ENCODE measurements at regions not wholly inside any gene's neighbourhood (a gene's known extent, or its start where the extent isn't known, plus 50 kb on each side); places are given as distances from the start of the nearest gene placed in this dataset.

GRCh38 chr1:87888446-87888845, 559.8 kb downstream of the LMO4 start:
- DNase-seq = no peak

GRCh38 chr1:87894062-87894461, 565.4 kb downstream of the LMO4 start:
- no peak for DNase-seq

DNA sequence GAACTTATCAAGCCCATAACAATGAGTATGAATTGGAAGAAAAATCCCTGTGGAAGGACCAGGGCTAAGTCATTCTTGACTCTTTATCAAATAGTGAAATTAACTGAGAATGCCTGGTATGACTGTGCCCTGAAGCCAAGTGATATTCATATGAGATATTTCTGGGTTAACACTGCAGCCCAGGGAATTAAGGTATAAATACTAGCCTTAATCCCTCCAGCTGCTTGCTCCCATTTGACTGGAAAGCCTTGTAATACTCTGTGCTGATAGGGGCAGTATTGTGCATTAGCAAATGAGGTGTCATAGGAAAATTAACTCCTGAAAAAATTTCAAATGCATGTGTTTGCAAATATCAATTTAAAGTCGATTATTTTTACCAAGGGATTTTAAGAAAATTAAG, 568.8 kb downstream of the LMO4 start:
- no peak for DNase-seq

- no peak for DNase-seq
Observed at GRCh38 chr1:87898431-87898830, 569.8 kb downstream of the LMO4 start.

DNA sequence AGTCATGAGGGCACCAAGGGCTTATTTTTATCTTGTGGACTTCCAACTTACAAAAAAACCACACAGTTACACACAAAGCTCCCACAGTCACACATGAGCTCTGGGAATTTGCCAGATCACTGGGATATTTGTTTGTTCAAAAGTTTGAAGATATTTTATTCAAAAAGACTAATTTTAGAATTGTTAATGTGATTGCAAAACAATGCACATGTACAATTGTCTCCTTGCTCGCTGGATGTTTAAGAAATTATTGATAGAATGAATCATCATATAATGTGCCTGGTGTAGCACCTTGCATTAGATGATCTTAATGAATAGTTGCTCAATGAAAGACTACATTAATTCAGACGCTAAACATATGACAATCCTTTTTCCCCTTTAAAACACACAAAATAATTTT, 570.3 kb downstream of the LMO4 start:
- DNase-seq = no peak

GRCh38 chr1:87899746-87900145, 571.1 kb downstream of the LMO4 start:
- no peak for DNase-seq

DNA sequence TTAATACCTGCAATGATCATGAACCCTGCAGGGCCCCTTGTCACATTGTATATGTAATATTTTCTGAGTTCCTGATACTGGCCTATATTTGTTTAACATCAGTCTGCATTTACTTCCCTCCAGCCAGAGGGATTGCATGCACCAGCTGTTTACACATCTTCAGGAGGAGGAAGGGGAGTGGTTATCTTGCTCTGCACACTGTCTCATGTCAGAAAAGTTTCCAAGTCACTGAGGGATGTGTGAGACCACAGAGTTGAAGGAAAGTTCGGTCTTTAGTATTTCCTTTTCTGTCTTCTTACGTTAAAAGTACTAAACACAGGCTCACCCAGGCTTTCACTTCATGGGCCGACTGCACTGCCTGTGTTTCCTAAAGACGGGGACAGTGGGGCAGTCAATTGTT, 574.1 kb downstream of the LMO4 start:
- DNase-seq = no peak

DNA sequence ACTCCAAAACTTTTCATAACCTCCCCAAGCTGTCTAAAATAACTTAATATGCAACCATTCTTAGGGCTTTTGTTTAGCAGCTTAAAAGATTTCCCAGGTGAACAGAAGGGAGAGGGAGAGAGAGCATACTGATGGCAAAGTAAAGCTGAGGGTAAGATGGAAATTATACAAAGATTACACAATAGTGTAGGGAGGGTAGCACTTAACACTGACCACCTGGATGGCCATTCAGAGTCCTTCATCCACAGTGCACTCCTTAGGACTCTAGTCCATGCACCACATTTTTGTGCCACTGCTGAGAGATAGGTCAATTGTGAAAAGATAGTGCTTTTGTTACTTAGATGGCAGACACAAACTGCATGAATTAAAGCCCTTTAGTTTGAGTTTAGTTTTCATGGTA, 574.6 kb downstream of the LMO4 start:
- DNase-seq = no peak

- DNase-seq = no peak
Observed at GRCh38 chr1:87904651-87905050, 576.0 kb downstream of the LMO4 start.

GRCh38 chr1:87905651-87906050, 577.0 kb downstream of the LMO4 start:
- DNase-seq = no peak

- no peak for DNase-seq
Observed at GRCh38 chr1:87906078-87906477, 577.4 kb downstream of the LMO4 start.

- no peak for DNase-seq
Observed at GRCh38 chr1:87913361-87913760, 584.7 kb downstream of the LMO4 start.

DNA sequence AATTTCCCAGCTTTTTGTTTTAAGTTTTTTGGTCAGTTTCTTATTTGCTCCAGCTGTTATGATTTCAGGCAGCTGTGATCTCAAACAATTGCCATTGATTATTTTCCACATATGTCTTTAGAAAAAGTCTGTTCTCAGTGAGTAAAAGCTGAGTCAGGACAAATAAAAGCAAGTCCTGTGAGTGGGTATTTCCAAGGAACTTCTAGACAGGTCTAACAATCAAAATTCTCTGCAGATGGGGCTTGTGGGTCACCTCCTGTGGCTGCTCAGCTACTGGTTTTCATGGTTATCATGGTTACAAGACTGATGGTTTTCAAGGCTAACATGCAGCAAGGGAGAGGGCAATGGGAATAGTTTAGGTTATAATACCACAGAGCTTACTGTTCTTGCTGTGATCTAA, 585.7 kb downstream of the LMO4 start:
- no peak for DNase-seq

- DNase-seq = no peak
Observed at GRCh38 chr1:87915771-87916170, 587.1 kb downstream of the LMO4 start.

DNA sequence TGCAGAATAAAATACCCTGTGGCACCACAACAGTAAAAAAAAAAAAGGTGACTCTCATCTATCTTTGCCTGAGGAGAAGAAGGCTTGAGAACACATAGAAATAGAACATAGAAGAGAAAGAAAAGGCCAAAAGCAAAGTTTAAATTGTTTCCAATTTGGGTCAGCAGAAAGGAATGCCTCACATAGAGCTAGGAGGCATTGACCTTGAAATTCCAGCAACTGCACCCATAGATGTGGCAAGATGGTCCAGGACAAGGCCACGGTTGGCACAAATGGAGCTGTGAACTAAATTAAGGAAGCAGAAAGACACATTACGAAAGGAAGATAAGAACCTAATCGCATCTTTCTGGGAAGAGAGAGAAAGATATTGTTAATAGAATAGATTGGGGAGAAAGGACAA, 588.3 kb downstream of the LMO4 start:
- DNase-seq = no peak

GRCh38 chr1:87918398-87918797, 589.7 kb downstream of the LMO4 start:
- DNase-seq = no peak

DNA sequence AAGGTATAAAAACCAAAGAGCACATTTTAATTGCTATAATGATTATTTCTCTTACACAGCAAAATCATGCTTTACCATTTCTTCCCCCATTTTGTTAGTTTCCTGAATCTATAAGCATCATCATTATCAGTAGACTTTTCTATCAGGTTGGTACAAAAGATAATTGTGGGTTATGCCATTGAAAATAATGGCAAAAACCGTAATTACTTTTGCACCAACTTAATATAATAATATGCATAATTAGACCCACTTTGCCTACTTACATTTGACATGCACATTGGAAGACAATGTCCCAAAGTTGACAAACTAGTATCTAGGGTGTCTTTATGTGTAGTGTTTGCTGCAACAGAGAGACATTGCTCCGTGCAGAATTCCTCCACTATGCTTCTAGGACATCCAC, 594.2 kb downstream of the LMO4 start:
- no peak for DNase-seq

DNA sequence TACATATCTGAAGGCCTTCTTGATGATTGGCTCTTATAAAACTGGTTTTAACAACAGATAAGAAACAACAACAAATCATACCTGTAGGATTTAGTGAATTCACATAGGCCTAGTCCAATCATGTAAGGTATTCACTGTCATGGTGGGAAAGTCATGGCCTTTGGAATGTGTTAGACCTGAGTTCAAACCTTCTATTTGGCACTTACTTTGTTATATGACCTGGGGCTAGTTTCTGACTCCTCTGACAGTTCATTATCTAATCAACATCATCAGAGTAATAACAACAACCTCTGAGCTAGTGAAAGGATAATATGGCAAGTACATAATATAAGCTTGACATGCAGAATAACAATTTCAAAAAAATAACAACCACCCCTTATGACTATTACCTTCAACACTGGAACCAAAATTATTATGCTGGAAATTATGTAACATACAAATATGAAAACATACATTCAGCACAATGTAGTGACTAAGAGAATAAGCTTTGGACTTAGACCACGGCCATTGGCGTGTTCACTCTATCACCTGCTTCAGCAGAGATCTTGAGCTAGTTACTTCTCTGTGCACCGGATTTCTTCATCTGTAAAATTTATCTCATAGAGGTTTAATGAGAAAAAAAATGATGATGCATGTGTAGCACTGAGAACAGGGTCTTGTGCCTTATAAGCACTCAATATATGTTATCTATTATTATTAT, 597.6 kb downstream of the LMO4 start:
- no peak for DNase-seq

DNA sequence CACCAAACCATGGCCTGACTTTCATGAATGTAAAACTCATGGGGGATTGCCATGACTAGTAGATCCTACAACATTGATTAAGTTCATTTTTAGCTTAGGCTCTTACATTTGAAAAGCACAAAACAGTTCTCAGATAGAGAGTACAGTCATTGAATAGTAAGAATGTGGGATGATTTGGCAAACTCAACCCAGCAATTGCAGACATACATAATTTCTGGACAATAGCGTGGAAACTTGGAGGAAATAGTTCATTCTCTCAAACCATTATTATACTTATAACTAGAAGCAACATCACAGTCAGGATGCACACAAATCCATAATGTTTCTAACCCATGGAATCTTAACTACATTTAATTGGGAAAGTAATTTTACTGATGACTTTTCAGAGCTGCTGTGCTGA, 598.2 kb downstream of the LMO4 start:
- DNase-seq = no peak

- no peak for DNase-seq
Observed at GRCh38 chr1:87927391-87928280, 599.0 kb downstream of the LMO4 start.

DNA sequence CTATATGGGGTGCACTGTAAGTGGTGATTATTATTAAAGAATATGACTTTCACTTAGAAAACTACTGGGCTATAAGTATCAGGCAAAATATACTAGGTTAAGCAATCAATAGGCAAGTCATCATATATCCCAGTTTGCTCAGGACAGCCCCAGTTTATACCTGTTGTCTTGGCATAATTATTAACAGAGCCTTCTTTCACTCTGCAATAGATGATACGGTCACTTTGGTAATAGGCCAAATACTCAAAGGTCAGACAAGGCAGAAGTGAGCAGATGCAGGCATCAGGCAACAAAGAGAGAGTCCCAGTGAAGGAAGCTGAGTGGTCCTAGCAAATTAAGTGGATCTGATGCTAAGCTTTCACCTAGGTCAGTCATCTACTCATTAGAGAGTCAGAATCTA, 599.9 kb downstream of the LMO4 start:
- DNase-seq = no peak

DNA sequence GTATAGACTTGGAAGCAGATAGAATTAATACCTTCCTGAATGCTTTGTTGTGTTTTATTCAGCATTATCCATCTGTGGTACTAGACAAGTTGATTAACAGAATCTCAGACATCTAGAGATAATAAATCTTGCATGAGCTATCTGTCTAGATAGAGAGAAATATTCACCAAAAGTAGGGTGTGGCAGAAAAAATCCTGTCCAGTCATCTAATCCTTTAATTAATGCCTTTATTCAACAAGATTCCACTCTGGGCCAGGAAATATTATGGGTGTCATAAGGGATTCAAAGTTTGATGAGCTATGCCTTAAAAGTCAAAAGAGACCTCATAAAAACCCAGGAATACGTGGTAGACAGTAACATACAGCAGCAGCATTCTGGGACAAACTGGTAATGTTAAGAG, 601.2 kb downstream of the LMO4 start:
- DNase-seq = no peak

DNA sequence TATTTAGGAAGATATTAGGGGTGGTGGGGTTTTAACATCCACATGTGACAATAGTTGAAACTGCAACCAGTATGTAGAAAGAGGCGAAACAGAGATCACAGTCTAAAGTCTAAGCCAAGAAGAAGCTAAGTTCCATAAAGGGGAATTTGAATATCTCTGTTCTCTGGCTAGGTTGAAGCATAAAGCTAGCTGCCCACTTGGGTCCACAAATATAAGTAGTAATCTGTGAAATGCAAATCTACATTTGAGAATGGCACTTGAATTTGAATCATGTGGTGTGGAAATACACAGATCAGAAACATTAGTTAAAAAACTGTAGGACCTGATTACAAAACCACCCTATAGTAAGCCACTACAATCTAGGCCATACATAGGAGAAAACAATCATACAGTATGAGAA, 602.1 kb downstream of the LMO4 start:
- no peak for DNase-seq

DNA sequence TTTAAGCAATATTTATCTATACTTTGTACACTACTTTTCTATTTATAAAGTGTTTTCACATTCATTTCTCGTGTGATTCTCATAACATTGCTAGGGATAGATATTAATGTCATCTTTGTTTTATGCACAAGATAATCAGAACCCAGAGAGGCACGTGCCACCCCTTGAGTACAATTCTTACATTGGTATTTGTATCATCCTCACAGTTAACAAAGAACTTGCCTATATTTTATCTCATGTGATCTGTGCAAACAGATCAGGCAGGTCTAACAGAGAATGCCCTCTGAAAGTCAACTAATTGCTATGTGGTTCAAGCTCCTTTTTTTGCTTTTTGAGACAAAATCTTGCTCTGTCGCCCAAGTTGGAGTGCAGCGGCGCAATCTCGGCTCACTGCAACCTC, 604.5 kb downstream of the LMO4 start:
- DNase-seq = no peak

DNA sequence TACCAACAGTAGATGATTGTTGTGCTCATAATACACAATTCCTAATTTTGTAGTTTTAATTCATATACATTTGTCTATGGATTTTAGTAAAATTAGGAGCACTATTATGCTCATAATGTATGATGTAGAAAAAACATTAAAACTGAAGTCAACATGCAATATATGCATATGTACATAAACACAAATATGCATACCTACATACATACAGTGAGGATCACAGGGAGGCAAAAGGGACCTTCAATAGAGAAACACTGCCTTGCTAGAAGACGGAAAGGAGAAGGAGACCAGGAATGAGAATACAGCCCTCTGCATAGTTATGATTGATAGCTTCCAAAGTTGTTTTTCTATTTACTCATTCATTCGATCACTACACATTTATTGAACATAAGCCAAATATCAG, 606.5 kb downstream of the LMO4 start:
- DNase-seq = no peak

Measured in activated gamma-delta T cell treated with Interleukin-2 at 50 U/mL for 16 hours (primary cell).